ENCODE measurements at regions not wholly inside any gene's neighbourhood (a gene's known extent, or its start where the extent isn't known, plus 50 kb on each side); places are given as distances from the start of the nearest gene placed in this dataset.

- DNase-seq (ENCODE audit: low read depth), result no peak
- H3K4me3 ChIP-seq (ENCODE audit: control insufficient read depth, low read depth, low read length), result no peak overlapping the region
- TF ChIP-seq CTCF (conservative IDR thresholded peaks at IDR 0.05; ENCODE audit: control insufficient read depth, insufficient read depth, low read depth, low read length), result no peak
Observed at GRCh38 chr22:34849965-34850364, 216.0 kb upstream of the ISX start.

- no peak for DNase-seq (ENCODE audit: low read depth)
- no peak overlapping the region for H3K4me3 ChIP-seq (ENCODE audit: control insufficient read depth, low read depth, low read length)
- TF ChIP-seq CTCF (conservative IDR thresholded peaks at IDR 0.05; ENCODE audit: control insufficient read depth, insufficient read depth, low read depth, low read length), result no peak
Observed at GRCh38 chr22:34851918-34852662, 213.9 kb upstream of the ISX start.

GRCh38 chr22:34855471-34855870 is 210.5 kb upstream of the ISX start:
- no peak overlapping the region for H3K4me3 ChIP-seq (ENCODE audit: control insufficient read depth, low read depth, low read length)
- TF ChIP-seq CTCF (conservative IDR thresholded peaks at IDR 0.05; ENCODE audit: control insufficient read depth, insufficient read depth, low read depth, low read length), result no peak
- no peak for DNase-seq (ENCODE audit: low read depth)

GRCh38 chr22:34858066-34858465 is 207.9 kb upstream of the ISX start:
- no peak for DNase-seq (ENCODE audit: low read depth)
- no peak overlapping the region for H3K4me3 ChIP-seq (ENCODE audit: control insufficient read depth, low read depth, low read length)
- TF ChIP-seq CTCF (conservative IDR thresholded peaks at IDR 0.05; ENCODE audit: control insufficient read depth, insufficient read depth, low read depth, low read length), result no peak

GRCh38 chr22:34861787-34862186 is 204.2 kb upstream of the ISX start:
- TF ChIP-seq CTCF (conservative IDR thresholded peaks at IDR 0.05; ENCODE audit: control insufficient read depth, insufficient read depth, low read depth, low read length), result no peak
- DNase-seq (ENCODE audit: low read depth), result no peak
- H3K4me3 ChIP-seq (ENCODE audit: control insufficient read depth, low read depth, low read length), result no peak overlapping the region

- TF ChIP-seq CTCF (conservative IDR thresholded peaks at IDR 0.05; ENCODE audit: control insufficient read depth, insufficient read depth, low read depth, low read length), result no peak
- H3K4me3 ChIP-seq (ENCODE audit: control insufficient read depth, low read depth, low read length), result no peak overlapping the region
- no peak for DNase-seq (ENCODE audit: low read depth)
Observed at GRCh38 chr22:34866081-34866480, 199.9 kb upstream of the ISX start.
